ENCODE measurements at regions not wholly inside any gene's neighbourhood (a gene's known extent, or its start where the extent isn't known, plus 50 kb on each side); places are given as distances from the start of the nearest gene placed in this dataset.

DNA sequence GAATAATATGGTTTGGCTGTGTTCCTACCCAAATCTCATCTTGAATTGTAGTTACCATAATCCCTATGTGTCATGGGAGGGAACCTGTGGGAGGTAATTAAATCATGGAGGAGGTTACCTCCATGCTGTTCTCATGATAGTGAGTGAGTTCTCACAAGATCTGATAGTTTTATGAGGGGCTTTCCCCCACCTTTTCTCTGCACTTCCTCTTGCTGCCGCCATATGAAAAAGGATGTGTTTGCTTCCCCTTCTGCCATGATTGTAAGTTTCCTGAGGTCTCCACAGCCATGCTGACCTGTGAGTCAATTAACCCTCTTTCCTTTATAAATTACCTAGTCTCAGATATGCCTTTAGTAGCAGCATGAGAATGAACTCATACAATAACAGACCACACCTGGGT lies 63.7 kb upstream of the PRR16 start:
- WGBS (ENCODE audit: insufficient coverage) = no CpG with 5 or more reads among the region's 1 CpG
- Histone ChIP-seq H3K4me3 (ENCODE audit: low read length) (no peak overlapping the region), H3K4me1 (ENCODE audit: control insufficient read depth, insufficient read depth, low read length) (no peaks in the 10 kb centered on the region), H3K27me3 (ENCODE audit: control insufficient read depth, insufficient read depth, low read length) (no peaks in the 10 kb centered on the region), H3K27ac (ENCODE audit: low read length) (no peak overlapping the region), H3K36me3 (ENCODE audit: control insufficient read depth, insufficient read depth, low read length) (no peaks in the 10 kb centered on the region), H3K9me3 (replicated peaks; ENCODE audit: control insufficient read depth, low read depth, low read length) (no peaks in the 10 kb centered on the region)
- no peak for DNase-seq

DNA sequence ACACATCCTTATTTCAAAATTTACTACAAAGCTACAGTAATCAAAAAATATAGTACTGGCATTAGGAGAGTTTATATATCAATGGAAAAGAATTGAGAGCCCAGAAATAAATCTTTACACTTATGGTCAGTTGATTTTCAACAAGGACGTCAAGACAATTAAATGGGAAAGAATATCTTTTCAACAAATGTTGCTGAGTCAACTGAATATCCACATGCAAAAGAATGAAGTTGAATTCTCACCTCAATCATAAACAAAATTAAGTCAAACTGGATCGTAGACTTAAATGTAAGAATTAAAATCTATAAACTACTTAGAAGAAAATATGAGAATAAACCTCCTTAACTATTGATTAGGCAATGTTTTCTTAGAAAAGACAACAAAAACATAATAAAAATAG lies 61.5 kb upstream of the PRR16 start:
- WGBS (ENCODE audit: insufficient coverage) = no CpG with 5 or more reads among the region's 2 CpGs
- no peaks in the 10 kb centered on the region for H3K9me3 ChIP-seq (replicated peaks; ENCODE audit: control insufficient read depth, low read depth, low read length)
- DNase-seq = no peak

GRCh38 chr5:120405286-120405864 lies 58.7 kb upstream of the PRR16 start:
- H3K27me3 ChIP-seq (ENCODE audit: control insufficient read depth, insufficient read depth, low read length) = no peaks in the 10 kb centered on the region
- H3K27ac ChIP-seq (ENCODE audit: low read length) = no peak overlapping the region
- H3K4me1 ChIP-seq (ENCODE audit: control insufficient read depth, insufficient read depth, low read length) = no peaks in the 10 kb centered on the region
- DNase-seq = no peak
- H3K36me3 ChIP-seq (ENCODE audit: control insufficient read depth, insufficient read depth, low read length) = no peaks in the 10 kb centered on the region
- no peaks in the 10 kb centered on the region for H3K9me3 ChIP-seq (replicated peaks; ENCODE audit: control insufficient read depth, low read depth, low read length)
- no peak overlapping the region for H3K4me3 ChIP-seq (ENCODE audit: low read length)
- WGBS (ENCODE audit: insufficient coverage) = no CpG with 5 or more reads among the region's 1 CpG

More for the DNA sequence above, 61.5 kb upstream of the PRR16 start:
- Histone ChIP-seq H3K27me3 (ENCODE audit: control insufficient read depth, insufficient read depth, low read length) (no peaks in the 10 kb centered on the region), H3K36me3 (ENCODE audit: control insufficient read depth, insufficient read depth, low read length) (no peaks in the 10 kb centered on the region), H3K27ac (ENCODE audit: low read length) (no peak overlapping the region), H3K4me1 (ENCODE audit: control insufficient read depth, insufficient read depth, low read length) (no peaks in the 10 kb centered on the region), H3K4me3 (ENCODE audit: low read length) (no peak overlapping the region)

- Histone ChIP-seq H3K27ac (ENCODE audit: low read length) (no peak overlapping the region), H3K4me1 (ENCODE audit: control insufficient read depth, insufficient read depth, low read length) (no peaks in the 10 kb centered on the region), H3K9me3 (replicated peaks; ENCODE audit: control insufficient read depth, low read depth, low read length) (no peaks in the 10 kb centered on the region), H3K27me3 (ENCODE audit: control insufficient read depth, insufficient read depth, low read length) (no peaks in the 10 kb centered on the region), H3K36me3 (ENCODE audit: control insufficient read depth, insufficient read depth, low read length) (no peaks in the 10 kb centered on the region), H3K4me3 (ENCODE audit: low read length) (no peak overlapping the region)
- no peak for DNase-seq
Measured at GRCh38 chr5:120405923-120406322, 58.2 kb upstream of the PRR16 start.

GRCh38 chr5:120413686-120414085 lies 50.4 kb upstream of the PRR16 start:
- Histone ChIP-seq H3K9me3 (replicated peaks; ENCODE audit: control insufficient read depth, low read depth, low read length) (no peaks in the 10 kb centered on the region), H3K27me3 (ENCODE audit: control insufficient read depth, insufficient read depth, low read length) (no peaks in the 10 kb centered on the region), H3K4me1 (ENCODE audit: control insufficient read depth, insufficient read depth, low read length) (no peaks in the 10 kb centered on the region), H3K27ac (ENCODE audit: low read length) (no peak overlapping the region), H3K4me3 (ENCODE audit: low read length) (no peak overlapping the region), H3K36me3 (ENCODE audit: control insufficient read depth, insufficient read depth, low read length) (no peaks in the 10 kb centered on the region)
- no CpG with 5 or more reads among the region's 3 CpGs for WGBS (ENCODE audit: insufficient coverage)
- no peak for DNase-seq

Measured in muscle of leg (tissue), 3 donors.